A549 (cell line): ENCODE measurements at regions not wholly inside any gene's neighbourhood (a gene's known extent, or its start where the extent isn't known, plus 50 kb on each side); places are given as distances from the start of the nearest gene placed in this dataset.

Source experiments
- CEBPB ChIP-seq, 2 experiments: fragments of >200 bp in 1 of 2; sonication (Bioruptor Twin) in 1 of 2; formaldehyde crosslinking in 1 of 2; IDR thresholded peaks; 2 replicates each; pipeline ENCODE4 v1.6.1; 2012 to 2016
- CTCF ChIP-seq: fragments of >200 bp; sonication (Bioruptor Twin); formaldehyde crosslinking; IDR thresholded peaks from 3 replicates; pipeline ENCODE4 v1.5.1; 2016
- EP300 ChIP-seq, 2 experiments: fragments of >200 bp; sonication (Bioruptor Twin); formaldehyde crosslinking; IDR thresholded peaks; 2 replicates in 1 of 2; 3 replicates in 1 of 2; pipeline ENCODE4 v1.6.1; 2016 to 2017
- JUN ChIP-seq, 2 experiments: fragments of >200 bp; sonication (Bioruptor Twin); formaldehyde crosslinking; IDR thresholded peaks; 2 replicates in 1 of 2; 3 replicates in 1 of 2; pipeline ENCODE4 v1.6.1; 2016 to 2017
- MAFK ChIP-seq: fragments of 450-650 bp; IDR thresholded peaks from 2 replicates; pipeline ENCODE4 v1.6.1; 2014; ENCODE audit not compliant: partially characterized antibody
- MAZ ChIP-seq: fragments of 150-350 bp; IDR thresholded peaks from 2 replicates; pipeline ENCODE4 v1.6.1; 2014; ENCODE audit warnings: antibody characterized with exemption, low read depth, low read length, borderline replicate concordance
- POLR2A ChIP-seq: IDR thresholded peaks from 2 replicates; pipeline ENCODE4 v1.6.1; 2012; ENCODE audit warnings: mild to moderate bottlenecking, low read length
- REST ChIP-seq: fragments of 200-600 bp; sonication (generic); IDR thresholded peaks from 2 replicates; pipeline ENCODE4 v1.6.1; 2016; ENCODE audit warnings: antibody characterized with exemption, mild to moderate bottlenecking, moderate library complexity
- RFX5 ChIP-seq: fragments of 450-650 bp; IDR thresholded peaks from 2 replicates; pipeline ENCODE4 v1.7.1; 2014; ENCODE audit warnings: antibody characterized with exemption, mild to moderate bottlenecking, moderate library complexity
- TF ChIP-seq, protein P1 (sequence below): IDR thresholded peaks from 2 replicates; pipeline ENCODE4 v1.6.1; 2012; ENCODE audit warnings: low read depth, borderline replicate concordance

DNA sequence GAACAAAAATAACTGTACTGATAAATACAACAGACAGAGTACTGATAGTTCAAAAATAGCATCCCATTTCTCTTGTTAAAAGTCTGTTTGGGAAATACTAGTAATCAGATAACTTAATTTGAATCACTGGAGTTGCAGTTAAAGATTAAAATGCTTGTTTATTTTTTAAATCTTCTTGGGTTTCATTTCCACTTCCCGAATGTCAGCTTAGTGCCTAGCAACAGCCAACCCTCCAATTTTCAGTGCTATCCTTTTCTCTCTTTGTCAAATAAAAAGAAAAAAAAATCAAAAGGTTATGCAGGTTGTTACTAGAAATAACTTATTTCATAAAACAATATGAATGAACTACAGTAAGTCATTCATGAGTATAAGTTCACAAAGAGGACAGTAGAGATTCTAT lies 257.7 kb upstream of the STXBP5 start:
- TF ChIP-seq MAZ (no peak), POLR2A (no peak), CTCF (no peak), JUN (IDR thresholded peaks at IDR 0.05) (no peak), MAFK (no peak), REST (no peak), CEBPB (IDR thresholded peaks at IDR 0.05) (no peak), RFX5 (no peak), EP300 (IDR thresholded peaks at IDR 0.05) (no peak)
- TF ChIP-seq, protein P1, sequence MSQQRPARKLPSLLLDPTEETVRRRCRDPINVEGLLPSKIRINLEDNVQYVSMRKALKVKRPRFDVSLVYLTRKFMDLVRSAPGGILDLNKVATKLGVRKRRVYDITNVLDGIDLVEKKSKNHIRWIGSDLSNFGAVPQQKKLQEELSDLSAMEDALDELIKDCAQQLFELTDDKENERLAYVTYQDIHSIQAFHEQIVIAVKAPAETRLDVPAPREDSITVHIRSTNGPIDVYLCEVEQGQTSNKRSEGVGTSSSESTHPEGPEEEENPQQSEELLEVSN = no peak
